Liver (tissue), 8 donors: ENCODE measurements at regions not wholly inside any gene's neighbourhood (a gene's known extent, or its start where the extent isn't known, plus 50 kb on each side); places are given as distances from the start of the nearest gene placed in this dataset.
A peak's percentile ranks its signal among the peaks of the same experiment; 100 is the strongest.
"Not testable (repeated sequence)": the region's sequence is repeated elsewhere in the genome, so short reads cannot be mapped to it uniquely, and the experiment has no call there.

Source experiments
- DNase-seq: peaks from one replicate; pipeline ENCODE4 v3.0.0-alpha.2; 2017; ENCODE audit warnings: low spot score
- H3K27ac ChIP-seq, 2 donors: one replicate each; pipeline ENCODE4 v1.7.0; 2013; ENCODE audit warnings: inconsistent platforms in 2 of 2, low read length in 2 of 2, control low read depth in 1 of 2, low read depth in 1 of 2, mild to moderate bottlenecking in 1 of 2
- H3K27me3 ChIP-seq, 4 donors: one replicate each; pipeline versions ENCODE4 v1.6.1 to v1.7.0; 2013; ENCODE audit warnings: low read length in 3 of 4, inconsistent platforms in 1 of 4, mild to moderate bottlenecking in 1 of 4, moderate library complexity in 1 of 4; ENCODE audit not compliant: control insufficient read depth in 4 of 4, insufficient read depth in 4 of 4
- H3K36me3 ChIP-seq, 4 donors: one replicate each; pipeline versions ENCODE4 v1.6.1 to v1.7.0; 2013; ENCODE audit warnings: low read length in 3 of 4, mild to moderate bottlenecking in 3 of 4, low read depth in 1 of 4, moderate library complexity in 1 of 4; ENCODE audit not compliant: control insufficient read depth in 4 of 4, insufficient read depth in 3 of 4
- H3K4me1 ChIP-seq, 4 donors: one replicate each; pipeline versions ENCODE4 v1.6.1 to v1.7.0; 2013; ENCODE audit warnings: low read length in 3 of 4, mild to moderate bottlenecking in 3 of 4, moderate library complexity in 1 of 4; ENCODE audit not compliant: control insufficient read depth in 4 of 4, insufficient read depth in 4 of 4
- H3K4me3 ChIP-seq, 3 donors: one replicate each; pipeline versions ENCODE4 v1.6.1 to v1.7.0; 2013; ENCODE audit warnings: low read length in 3 of 3, control low read depth in 1 of 3, low read depth in 1 of 3, mild to moderate bottlenecking in 1 of 3
- H3K9ac ChIP-seq, 2 donors: one replicate each; pipeline ENCODE4 v1.7.0; 2013; ENCODE audit warnings: low read length in 2 of 2, mild to moderate bottlenecking in 2 of 2, moderate library complexity in 2 of 2, control low read depth in 1 of 2, low read depth in 1 of 2
- H3K9me3 ChIP-seq, 4 donors: one replicate each; pipeline versions ENCODE4 v1.6.1 to v1.7.0; 2013; ENCODE audit warnings: low read length in 3 of 4; ENCODE audit not compliant: control insufficient read depth in 4 of 4
- EGR1 ChIP-seq, 2 donors: IDR thresholded peaks; 2 replicates each; pipeline ENCODE4 v1.6.1; 2016 to 2018; ENCODE audit warnings: antibody characterized with exemption in 2 of 2, low read depth in 2 of 2
- FOXA1 ChIP-seq: IDR thresholded peaks from 2 replicates; pipeline ENCODE4 v1.6.1; 2016; ENCODE audit warnings: antibody characterized with exemption
- GABPA ChIP-seq, 2 donors: IDR thresholded peaks in 1 of 2; conservative IDR thresholded peaks in 1 of 2; 2 replicates each; pipeline ENCODE4 v1.6.1; 2016; ENCODE audit warnings: antibody characterized with exemption in 2 of 2, mild to moderate bottlenecking in 1 of 2, moderate library complexity in 1 of 2
- HNF4A ChIP-seq, 2 donors: conservative IDR thresholded peaks; 2 replicates each; pipeline ENCODE4 v1.6.1; 2016; ENCODE audit warnings: antibody characterized with exemption in 2 of 2, mild to moderate bottlenecking in 2 of 2
- HNF4G ChIP-seq: IDR thresholded peaks from 2 replicates; pipeline ENCODE4 v1.6.1; 2016; ENCODE audit warnings: antibody characterized with exemption
- JUND ChIP-seq, 2 donors: IDR thresholded peaks; 2 replicates each; pipeline ENCODE4 v1.6.1; 2016; ENCODE audit warnings: antibody characterized with exemption in 2 of 2
- MAX ChIP-seq: IDR thresholded peaks from 2 replicates; pipeline ENCODE4 v1.6.1; 2016; ENCODE audit warnings: antibody characterized with exemption
- NR2F2 ChIP-seq: IDR thresholded peaks from 2 replicates; pipeline ENCODE4 v1.6.1; 2016; ENCODE audit warnings: antibody characterized with exemption
- RAD21 ChIP-seq, 2 donors: IDR thresholded peaks; 2 replicates each; pipeline ENCODE4 v1.6.1; 2016; ENCODE audit warnings: antibody characterized with exemption in 2 of 2, mild to moderate bottlenecking in 2 of 2
- RXRA ChIP-seq, 2 donors: IDR thresholded peaks; 2 replicates each; pipeline ENCODE4 v1.6.1; 2017 to 2018; ENCODE audit warnings: antibody characterized with exemption in 2 of 2, mild to moderate bottlenecking in 1 of 2
- SP1 ChIP-seq: IDR thresholded peaks from 2 replicates; pipeline ENCODE4 v1.6.1; 2018; ENCODE audit warnings: antibody characterized with exemption, mild to moderate bottlenecking
- TAF1 ChIP-seq: conservative IDR thresholded peaks from 2 replicates; pipeline ENCODE4 v1.6.1; 2016; ENCODE audit warnings: antibody characterized with exemption, mild to moderate bottlenecking
- YY1 ChIP-seq: IDR thresholded peaks from 2 replicates; pipeline ENCODE4 v1.6.1; 2016; ENCODE audit warnings: antibody characterized with exemption, mild to moderate bottlenecking
- WGBS: extraction: QIAGEN DNeasy Blood & Tissue Kit; methylation state at CpG from one replicate; pipeline ENCODE4 v1.1.7; 2013; 5-methylcytosine and 5-hydroxymethylcytosine counted together
- TF ChIP-seq, protein P1 (sequence below): IDR thresholded peaks from 2 replicates; pipeline ENCODE4 v1.6.1; 2016; ENCODE audit warnings: antibody characterized with exemption, mild to moderate bottlenecking
- TF ChIP-seq, protein P2 (sequence below): IDR thresholded peaks from 2 replicates; pipeline ENCODE4 v1.6.1; 2016; ENCODE audit warnings: antibody characterized with exemption
- TF ChIP-seq, protein P3 (sequence below): IDR thresholded peaks from 2 replicates; pipeline ENCODE4 v1.6.1; 2016; ENCODE audit warnings: antibody characterized with exemption
- TF ChIP-seq, protein P4 (sequence below): fragments of 150-350 bp; IDR thresholded peaks from 2 replicates; pipeline ENCODE4 v1.5.1; 2017; ENCODE audit warnings: improper control_type of control experiment, low read depth, low read length; ENCODE audit not compliant: missing input control
- donor health status: healthy.
- donor health status: healthy.
- donor health status: healthy.
- donor health status: healthy.
- donor health status: healthy.

DNA sequence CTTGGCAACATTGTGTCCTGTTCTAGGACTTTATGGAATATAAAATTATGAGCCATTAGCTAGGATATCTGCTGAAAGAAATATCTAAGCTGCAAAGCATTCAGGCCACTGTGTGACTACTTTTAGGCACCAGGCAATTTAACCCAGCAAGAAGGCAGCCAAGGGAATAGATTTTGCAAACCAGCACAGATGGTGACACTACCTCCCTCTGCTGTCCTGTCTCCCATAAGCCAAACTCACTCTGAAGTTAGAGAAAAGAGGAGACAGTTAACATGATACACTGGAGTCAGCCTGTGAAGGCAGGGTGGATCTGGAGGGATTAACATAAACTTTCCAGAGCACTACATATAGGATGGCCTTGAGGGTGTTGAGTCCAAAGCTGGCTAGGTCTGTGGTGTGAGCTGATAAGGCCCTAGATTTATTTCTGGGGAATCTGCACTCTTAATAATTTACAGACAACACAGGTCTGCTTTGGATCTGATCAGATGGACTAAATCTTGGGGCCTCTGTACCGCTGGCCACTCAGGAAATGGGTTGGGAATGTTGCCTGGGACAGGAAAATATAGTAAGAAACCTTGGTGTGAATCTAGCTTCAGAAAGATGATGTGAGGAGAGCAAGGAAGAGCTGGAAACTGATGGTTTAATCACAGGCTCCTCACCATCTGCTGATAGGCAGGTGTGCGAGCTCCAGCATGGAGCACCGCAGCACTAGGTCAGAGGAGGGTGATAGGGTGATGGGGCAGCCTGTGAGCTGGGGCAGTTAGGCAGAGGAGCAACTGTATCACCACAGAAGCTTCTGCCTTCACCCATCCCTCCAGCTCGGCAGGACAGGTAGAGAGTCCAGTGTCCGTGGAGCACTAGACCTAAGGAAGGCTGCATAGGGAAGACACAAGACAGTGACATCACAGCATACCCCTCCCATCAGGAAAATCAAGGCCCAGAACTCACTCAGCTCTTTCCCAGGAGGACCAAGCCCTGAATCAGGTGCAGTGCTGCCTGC is 229.9 kb upstream of the PRSS1 start:
- no peaks in the 10 kb centered on the region for H3K27me3 ChIP-seq
- no peak overlapping the region for H3K4me3 ChIP-seq
- no peak for DNase-seq
- H3K9ac ChIP-seq = no peak overlapping the region
- no peaks in the 10 kb centered on the region for H3K9me3 ChIP-seq
- no peaks in the 10 kb centered on the region for H3K4me1 ChIP-seq
- no peaks in the 10 kb centered on the region for H3K36me3 ChIP-seq
- no peak overlapping the region for H3K27ac ChIP-seq
- TF ChIP-seq RAD21 (IDR thresholded peaks at IDR 0.05) (no peak), YY1 (no peak), NR2F2 (no peak), RXRA (IDR thresholded peaks at IDR 0.05) (no peak), JUND (IDR thresholded peaks at IDR 0.05) (no peak)
- WGBS = 77% methylated on average over 5 of the region's 5 CpGs

DNA sequence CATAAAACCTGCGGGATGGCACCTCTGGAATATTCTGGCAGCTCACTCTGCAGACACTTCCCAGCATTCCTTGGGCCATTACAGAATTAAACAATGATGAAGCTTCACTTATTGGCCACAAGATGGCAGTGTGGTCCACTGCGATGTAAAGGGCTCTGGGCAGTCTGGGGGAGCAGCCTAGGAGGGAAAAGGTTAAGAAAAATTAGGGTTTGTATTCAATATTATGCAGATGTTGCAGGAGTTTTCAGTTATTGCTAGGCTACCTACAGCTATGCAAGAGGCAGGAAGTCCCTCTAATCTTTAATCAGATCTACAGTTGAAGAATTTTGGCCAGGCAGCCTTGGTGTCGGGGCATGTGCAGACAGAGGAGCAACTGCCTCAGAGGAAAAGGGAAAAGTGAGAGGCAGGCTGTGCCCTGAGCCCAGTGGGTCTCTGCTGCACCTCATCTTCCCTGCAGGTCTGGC is 233.2 kb upstream of the PRSS1 start:
- H3K9me3 ChIP-seq = no peaks in the 10 kb centered on the region
- no peak for DNase-seq
- H3K4me1 ChIP-seq = no peaks in the 10 kb centered on the region
- no peak overlapping the region for H3K4me3 ChIP-seq
- TF ChIP-seq, protein P1, sequence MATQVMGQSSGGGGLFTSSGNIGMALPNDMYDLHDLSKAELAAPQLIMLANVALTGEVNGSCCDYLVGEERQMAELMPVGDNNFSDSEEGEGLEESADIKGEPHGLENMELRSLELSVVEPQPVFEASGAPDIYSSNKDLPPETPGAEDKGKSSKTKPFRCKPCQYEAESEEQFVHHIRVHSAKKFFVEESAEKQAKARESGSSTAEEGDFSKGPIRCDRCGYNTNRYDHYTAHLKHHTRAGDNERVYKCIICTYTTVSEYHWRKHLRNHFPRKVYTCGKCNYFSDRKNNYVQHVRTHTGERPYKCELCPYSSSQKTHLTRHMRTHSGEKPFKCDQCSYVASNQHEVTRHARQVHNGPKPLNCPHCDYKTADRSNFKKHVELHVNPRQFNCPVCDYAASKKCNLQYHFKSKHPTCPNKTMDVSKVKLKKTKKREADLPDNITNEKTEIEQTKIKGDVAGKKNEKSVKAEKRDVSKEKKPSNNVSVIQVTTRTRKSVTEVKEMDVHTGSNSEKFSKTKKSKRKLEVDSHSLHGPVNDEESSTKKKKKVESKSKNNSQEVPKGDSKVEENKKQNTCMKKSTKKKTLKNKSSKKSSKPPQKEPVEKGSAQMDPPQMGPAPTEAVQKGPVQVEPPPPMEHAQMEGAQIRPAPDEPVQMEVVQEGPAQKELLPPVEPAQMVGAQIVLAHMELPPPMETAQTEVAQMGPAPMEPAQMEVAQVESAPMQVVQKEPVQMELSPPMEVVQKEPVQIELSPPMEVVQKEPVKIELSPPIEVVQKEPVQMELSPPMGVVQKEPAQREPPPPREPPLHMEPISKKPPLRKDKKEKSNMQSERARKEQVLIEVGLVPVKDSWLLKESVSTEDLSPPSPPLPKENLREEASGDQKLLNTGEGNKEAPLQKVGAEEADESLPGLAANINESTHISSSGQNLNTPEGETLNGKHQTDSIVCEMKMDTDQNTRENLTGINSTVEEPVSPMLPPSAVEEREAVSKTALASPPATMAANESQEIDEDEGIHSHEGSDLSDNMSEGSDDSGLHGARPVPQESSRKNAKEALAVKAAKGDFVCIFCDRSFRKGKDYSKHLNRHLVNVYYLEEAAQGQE = no peak
- TF ChIP-seq GABPA (IDR thresholded peaks at IDR 0.05 in 1 of 2, conservative IDR thresholded peaks at IDR 0.05 in 1 of 2) (no peak), FOXA1 (no peak), EGR1 (IDR thresholded peaks at IDR 0.05; ENCODE audit: low read depth in 2 of 2) (no peak), RAD21 (IDR thresholded peaks at IDR 0.05) (peak; percentile 73 to 84), HNF4G (no peak), JUND (IDR thresholded peaks at IDR 0.05) (no peak), RXRA (IDR thresholded peaks at IDR 0.05) (no peak), SP1 (no peak), YY1 (peak; percentile 33), TAF1 (no peak), HNF4A (conservative IDR thresholded peaks at IDR 0.05) (no peak), NR2F2 (no peak), MAX (no peak)
- TF ChIP-seq, protein P2, sequence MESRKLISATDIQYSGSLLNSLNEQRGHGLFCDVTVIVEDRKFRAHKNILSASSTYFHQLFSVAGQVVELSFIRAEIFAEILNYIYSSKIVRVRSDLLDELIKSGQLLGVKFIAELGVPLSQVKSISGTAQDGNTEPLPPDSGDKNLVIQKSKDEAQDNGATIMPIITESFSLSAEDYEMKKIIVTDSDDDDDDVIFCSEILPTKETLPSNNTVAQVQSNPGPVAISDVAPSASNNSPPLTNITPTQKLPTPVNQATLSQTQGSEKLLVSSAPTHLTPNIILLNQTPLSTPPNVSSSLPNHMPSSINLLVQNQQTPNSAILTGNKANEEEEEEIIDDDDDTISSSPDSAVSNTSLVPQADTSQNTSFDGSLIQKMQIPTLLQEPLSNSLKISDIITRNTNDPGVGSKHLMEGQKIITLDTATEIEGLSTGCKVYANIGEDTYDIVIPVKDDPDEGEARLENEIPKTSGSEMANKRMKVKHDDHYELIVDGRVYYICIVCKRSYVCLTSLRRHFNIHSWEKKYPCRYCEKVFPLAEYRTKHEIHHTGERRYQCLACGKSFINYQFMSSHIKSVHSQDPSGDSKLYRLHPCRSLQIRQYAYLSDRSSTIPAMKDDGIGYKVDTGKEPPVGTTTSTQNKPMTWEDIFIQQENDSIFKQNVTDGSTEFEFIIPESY = no peak
- TF ChIP-seq, protein P3, sequence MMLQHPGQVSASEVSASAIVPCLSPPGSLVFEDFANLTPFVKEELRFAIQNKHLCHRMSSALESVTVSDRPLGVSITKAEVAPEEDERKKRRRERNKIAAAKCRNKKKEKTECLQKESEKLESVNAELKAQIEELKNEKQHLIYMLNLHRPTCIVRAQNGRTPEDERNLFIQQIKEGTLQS = no peak
- TF ChIP-seq, protein P4, sequence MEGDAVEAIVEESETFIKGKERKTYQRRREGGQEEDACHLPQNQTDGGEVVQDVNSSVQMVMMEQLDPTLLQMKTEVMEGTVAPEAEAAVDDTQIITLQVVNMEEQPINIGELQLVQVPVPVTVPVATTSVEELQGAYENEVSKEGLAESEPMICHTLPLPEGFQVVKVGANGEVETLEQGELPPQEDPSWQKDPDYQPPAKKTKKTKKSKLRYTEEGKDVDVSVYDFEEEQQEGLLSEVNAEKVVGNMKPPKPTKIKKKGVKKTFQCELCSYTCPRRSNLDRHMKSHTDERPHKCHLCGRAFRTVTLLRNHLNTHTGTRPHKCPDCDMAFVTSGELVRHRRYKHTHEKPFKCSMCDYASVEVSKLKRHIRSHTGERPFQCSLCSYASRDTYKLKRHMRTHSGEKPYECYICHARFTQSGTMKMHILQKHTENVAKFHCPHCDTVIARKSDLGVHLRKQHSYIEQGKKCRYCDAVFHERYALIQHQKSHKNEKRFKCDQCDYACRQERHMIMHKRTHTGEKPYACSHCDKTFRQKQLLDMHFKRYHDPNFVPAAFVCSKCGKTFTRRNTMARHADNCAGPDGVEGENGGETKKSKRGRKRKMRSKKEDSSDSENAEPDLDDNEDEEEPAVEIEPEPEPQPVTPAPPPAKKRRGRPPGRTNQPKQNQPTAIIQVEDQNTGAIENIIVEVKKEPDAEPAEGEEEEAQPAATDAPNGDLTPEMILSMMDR = peak; percentile 74
- no peak overlapping the region for H3K9ac ChIP-seq
- no peaks in the 10 kb centered on the region for H3K36me3 ChIP-seq
- peaks cover 0 to under 1% (median 0%) of the 10 kb centered on the region in 4 donors for H3K27me3 ChIP-seq
- H3K27ac ChIP-seq = no peak overlapping the region
- WGBS = 29% methylated on average over 3 of the region's 3 CpGs

DNA sequence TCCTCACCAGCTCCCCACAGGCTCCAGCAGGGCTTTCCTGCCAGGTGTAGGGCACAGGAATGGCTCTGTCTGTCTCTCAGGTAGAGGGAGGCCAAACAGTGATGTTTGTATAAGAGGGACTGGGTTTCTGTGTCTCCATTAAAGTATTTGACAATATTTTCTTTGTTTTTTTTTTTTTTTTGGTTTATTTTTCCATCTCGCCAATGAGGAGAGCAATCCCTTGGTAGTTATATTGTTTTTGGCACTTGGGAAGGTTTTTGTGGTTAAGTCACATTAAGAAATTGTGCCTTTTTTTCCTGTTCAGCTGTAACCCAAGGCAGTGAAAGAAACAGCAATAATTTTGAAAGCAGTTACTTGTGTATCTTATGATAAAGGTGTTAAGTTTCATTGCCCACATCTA is 234.6 kb upstream of the PRSS1 start:
- DNase-seq, H3K27ac ChIP-seq, H3K9ac ChIP-seq, H3K27me3 ChIP-seq, H3K9me3 ChIP-seq, H3K4me1 ChIP-seq, H3K36me3 ChIP-seq, H3K4me3 ChIP-seq: not testable (repeated sequence)
- 48% methylated on average over 1 of the region's 1 CpG for WGBS
